Activated CD8-positive, alpha-beta memory T cell treated with anti-CD3 and anti-CD28 coated beads for 4 hours (primary cell): ENCODE measurements at regions not wholly inside any gene's neighbourhood (a gene's known extent, or its start where the extent isn't known, plus 50 kb on each side); places are given as distances from the start of the nearest gene placed in this dataset.
"Not testable (repeated sequence)": the region's sequence is repeated elsewhere in the genome, so short reads cannot be mapped to it uniquely, and the experiment has no call there.

ENCODE experiments used
- DNase-seq, 2 donors: peaks; one replicate each; pipeline ENCODE4 v3.0.0-alpha.2; 2020; ENCODE audit warnings: low read depth in 2 of 2

- DNase-seq, result no peak
Measured at GRCh38 chr3:105085506-105085905, 281.2 kb upstream of the ALCAM start.

GRCh38 chr3:105093371-105094252 is 273.1 kb upstream of the ALCAM start:
- no peak for DNase-seq

GRCh38 chr3:105094588-105094987 is 272.1 kb upstream of the ALCAM start:
- DNase-seq, result no peak

GRCh38 chr3:105096071-105096470 is 270.6 kb upstream of the ALCAM start:
- DNase-seq, result no peak

- DNase-seq, result no peak
Measured at GRCh38 chr3:105101603-105102002, 265.1 kb upstream of the ALCAM start.

- DNase-seq, result no peak
Measured at GRCh38 chr3:105103139-105103538, 263.6 kb upstream of the ALCAM start.

- no peak for DNase-seq
Measured at GRCh38 chr3:105108823-105109222, 257.9 kb upstream of the ALCAM start.

- no peak for DNase-seq
Measured at GRCh38 chr3:105118905-105119304, 247.8 kb upstream of the ALCAM start.

GRCh38 chr3:105119801-105120340 is 246.8 kb upstream of the ALCAM start:
- DNase-seq, result no peak

- DNase-seq, result no peak
Measured at GRCh38 chr3:105130911-105131310, 235.8 kb upstream of the ALCAM start.

GRCh38 chr3:105137911-105138310 is 228.8 kb upstream of the ALCAM start:
- DNase-seq, result no peak

GRCh38 chr3:105139881-105140560 is 226.7 kb upstream of the ALCAM start:
- no peak for DNase-seq

GRCh38 chr3:105140899-105141367 is 225.8 kb upstream of the ALCAM start:
- DNase-seq, result no peak

GRCh38 chr3:105144837-105145236 is 221.9 kb upstream of the ALCAM start:
- DNase-seq, result no peak

GRCh38 chr3:105145511-105145910 is 221.2 kb upstream of the ALCAM start:
- DNase-seq, result no peak

GRCh38 chr3:105149197-105149596 is 217.5 kb upstream of the ALCAM start:
- DNase-seq, result not testable (repeated sequence)

GRCh38 chr3:105152987-105153386 is 213.7 kb upstream of the ALCAM start:
- no peak for DNase-seq

GRCh38 chr3:105154692-105155091 is 212.0 kb upstream of the ALCAM start:
- no peak for DNase-seq

- no peak for DNase-seq
Measured at GRCh38 chr3:105157067-105157765, 209.5 kb upstream of the ALCAM start.

GRCh38 chr3:105157766-105158085 is 209.0 kb upstream of the ALCAM start:
- DNase-seq, result no peak

GRCh38 chr3:105158286-105158685 is 208.4 kb upstream of the ALCAM start:
- no peak for DNase-seq

- DNase-seq, result no peak
Measured at GRCh38 chr3:105162448-105162847, 204.3 kb upstream of the ALCAM start.
